NCI-H2196 (cell line): ENCODE measurements at regions not wholly inside any gene's neighbourhood (a gene's known extent, or its start where the extent isn't known, plus 50 kb on each side); places are given as distances from the start of the nearest gene placed in this dataset.
A peak's percentile ranks its signal among the peaks of the same experiment; 100 is the strongest.

Experiments used
- DNase-seq: peaks from one replicate; lab custom pipeline; 2025; ENCODE audit not compliant: unreplicated experiment; lab: John Stamatoyannopoulos, UW

DNA sequence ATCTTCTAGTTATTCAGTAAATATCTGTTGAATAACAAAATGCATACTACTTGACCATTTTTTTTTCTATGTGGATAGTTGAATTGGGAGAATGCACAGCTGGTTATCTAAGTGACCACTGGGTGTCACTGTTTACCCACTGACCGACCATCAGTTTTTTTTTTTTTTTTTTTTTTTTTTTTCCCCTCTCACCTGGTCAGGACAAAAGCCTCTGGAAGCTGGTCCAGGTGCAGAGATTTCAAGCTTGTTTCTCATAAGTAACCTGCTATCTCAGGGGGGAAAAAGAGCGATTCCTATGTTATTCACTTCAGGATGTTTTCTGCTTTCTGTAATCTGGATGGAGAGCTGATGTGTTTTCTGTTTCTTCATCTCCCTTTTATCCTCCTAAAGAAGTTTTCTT is 256.0 kb downstream of the DCDC2C start:
- DNase-seq: peak; percentile 25

DNA sequence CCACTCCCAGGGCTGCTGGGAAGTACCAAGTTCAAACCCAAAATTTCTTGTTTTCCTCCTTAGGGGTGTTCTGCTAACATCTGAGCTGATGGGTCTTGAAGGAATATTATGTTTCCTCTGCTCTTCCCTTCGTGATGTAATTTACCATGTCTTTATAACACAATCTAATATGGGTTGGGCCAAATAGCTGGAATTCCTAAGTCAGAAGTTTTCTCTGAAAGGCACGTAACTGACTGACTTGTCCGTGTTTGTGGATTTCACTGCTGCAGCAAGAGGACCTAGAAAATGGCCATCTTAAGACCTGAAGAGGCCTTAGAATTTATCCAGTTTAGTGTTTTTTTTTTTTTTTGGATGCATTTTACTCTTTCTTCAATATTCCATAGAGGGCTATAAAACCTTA is 256.7 kb downstream of the DCDC2C start:
- no peak for DNase-seq

DNA sequence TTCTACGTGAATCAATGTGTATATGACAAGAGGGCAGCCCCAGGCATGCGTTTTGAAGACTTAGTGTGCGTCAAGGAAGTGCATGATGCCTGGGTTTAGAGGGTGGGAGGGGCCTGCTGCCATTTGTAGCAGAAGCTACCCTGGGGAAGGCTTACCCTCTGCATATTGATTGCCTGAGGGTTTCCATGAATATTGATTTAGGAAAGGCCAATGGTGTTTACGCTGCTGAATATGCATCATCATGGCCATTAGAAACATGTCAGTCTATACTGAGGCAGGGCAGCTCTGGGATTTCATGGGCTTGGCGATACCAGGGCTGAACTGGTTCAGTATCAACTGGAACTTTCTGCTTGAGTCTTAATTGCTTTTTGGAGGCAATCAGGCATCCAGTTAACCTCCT is 259.3 kb downstream of the DCDC2C start:
- DNase-seq: no peak

DNA sequence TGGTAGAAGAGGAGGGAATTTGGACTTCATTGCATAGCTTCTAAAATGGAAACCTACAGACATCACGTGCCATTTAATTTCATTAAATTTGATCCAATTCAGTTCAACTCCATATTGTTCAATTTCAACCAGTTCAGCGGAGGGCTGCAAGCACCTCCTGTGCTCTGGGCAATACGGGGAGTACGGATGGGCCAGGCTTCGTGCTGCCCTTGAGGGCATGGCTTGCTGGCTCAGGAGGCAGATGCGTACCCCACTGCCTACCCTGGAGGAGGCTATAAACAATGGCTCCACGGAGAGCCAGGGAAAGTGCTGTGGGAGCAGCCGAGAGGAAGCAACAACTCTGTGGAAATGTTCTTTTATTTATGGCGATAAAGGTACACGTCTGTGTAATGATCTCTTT is 261.8 kb downstream of the DCDC2C start:
- no peak for DNase-seq

GRCh38 chr2:3965953-3966352 is 262.6 kb downstream of the DCDC2C start:
- no peak for DNase-seq

DNA sequence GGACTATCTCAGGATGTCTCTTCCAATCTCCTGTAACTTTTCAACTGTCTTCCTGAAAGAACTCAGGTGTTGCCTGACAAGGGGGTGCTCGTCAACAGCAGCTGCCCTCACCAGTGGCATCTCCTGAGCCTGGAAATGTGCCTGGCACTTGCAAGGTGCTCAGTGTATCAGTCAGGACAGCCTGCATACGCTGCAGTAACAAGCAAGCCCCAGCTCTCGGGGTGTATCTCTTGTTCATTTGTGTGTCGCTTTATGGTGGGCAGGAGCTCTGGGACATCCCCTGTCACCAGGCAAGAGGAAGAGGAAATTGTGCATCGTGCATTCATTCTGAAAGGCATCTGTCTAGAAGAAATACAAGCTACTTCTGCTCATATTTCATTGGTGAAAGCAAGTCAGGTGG is 263.1 kb downstream of the DCDC2C start:
- DNase-seq: no peak

DNA sequence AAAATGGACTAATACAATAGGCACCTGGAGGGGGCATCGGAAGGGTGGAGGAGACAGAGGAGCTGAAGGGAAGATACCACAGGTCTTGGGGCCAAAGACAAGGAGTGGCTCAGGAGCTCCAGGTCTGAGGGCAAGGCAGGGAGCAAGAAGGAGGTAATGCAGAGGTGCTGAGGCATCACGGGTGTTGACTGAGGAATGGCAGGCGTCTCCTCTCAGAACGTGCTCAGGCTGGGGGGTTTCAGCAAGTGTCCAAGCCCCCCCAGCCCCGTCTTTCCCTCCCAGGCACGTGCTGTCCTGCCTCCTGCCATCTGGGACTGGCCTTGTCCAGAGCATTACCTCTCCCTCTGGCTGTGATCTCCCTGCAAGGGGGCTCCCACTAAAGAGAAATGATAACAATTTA is 265.4 kb downstream of the DCDC2C start:
- no peak for DNase-seq

- no peak for DNase-seq
These were observed 267.6 kb downstream of the DCDC2C start for GRCh38 chr2:3970791-3971651.

- DNase-seq: no peak
These were observed 268.3 kb downstream of the DCDC2C start for GRCh38 chr2:3971652-3972192.

- no peak for DNase-seq
These were observed 269.0 kb downstream of the DCDC2C start for GRCh38 chr2:3972377-3972776.

GRCh38 chr2:3974765-3975164 is 271.4 kb downstream of the DCDC2C start:
- DNase-seq: no peak

DNA sequence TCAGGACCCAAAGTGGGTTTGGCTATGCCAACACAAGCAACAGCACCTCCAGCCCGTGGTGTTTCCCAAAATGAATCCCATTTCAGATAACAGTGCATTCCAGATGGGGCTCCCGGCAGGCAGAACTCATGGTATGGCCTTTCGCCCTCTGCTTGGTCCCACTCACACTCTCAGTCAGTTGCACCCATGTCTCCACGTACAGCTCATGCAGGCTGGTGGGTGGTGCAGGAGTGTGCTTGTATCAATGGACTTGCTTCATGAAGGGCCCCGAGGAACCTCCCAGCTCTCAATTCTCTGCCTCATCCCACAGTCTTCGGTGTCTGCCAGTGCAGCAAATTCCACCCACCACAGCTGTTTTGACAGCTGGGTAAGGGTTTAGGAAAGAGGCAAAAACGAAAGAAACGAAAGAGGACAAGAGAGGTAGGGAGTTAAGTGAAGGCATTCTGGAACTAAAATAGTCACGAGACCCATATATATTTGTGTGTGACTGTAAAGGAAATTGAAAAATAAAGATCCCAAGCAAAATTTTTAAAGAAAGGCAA is 278.1 kb downstream of the DCDC2C start:
- DNase-seq: no peak

- DNase-seq: no peak
These were observed 278.8 kb downstream of the DCDC2C start for GRCh38 chr2:3982160-3982559.

- DNase-seq: no peak
These were observed 282.7 kb downstream of the DCDC2C start for GRCh38 chr2:3986063-3986462.

DNA sequence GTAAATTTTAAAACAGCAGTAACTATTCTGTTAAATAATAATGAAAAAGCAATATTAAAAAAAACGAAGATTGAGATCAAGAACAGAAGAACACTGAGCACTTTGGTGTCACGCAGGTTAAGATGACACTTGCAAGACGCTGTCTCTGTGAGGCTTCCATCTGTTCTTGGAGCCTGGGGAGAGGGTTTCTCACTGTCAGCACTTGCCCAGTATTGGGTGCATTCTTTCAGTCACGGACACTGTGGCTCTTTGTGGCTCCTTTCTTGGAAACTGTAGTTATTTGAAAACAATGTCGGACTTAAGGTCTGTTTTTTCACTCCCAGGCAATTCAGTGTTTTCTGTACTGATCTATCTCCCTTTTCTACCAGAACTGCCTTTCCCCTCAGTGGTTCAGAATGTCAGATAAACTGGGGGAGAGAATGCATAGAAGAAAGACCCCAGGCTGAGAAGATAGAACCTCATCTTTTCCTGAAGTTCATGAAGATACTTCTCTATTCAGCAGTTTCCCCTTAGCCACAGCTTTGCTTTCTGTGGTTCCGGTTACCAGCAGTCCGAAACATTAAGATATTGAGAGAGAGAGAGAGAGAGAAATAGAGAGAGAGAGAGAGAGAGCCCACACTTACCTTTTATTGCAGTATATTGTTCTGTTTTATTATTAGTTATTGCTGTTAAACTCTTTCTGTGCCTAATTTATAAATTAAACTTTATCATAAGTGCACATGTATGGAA is 283.3 kb downstream of the DCDC2C start:
- no peak for DNase-seq

DNA sequence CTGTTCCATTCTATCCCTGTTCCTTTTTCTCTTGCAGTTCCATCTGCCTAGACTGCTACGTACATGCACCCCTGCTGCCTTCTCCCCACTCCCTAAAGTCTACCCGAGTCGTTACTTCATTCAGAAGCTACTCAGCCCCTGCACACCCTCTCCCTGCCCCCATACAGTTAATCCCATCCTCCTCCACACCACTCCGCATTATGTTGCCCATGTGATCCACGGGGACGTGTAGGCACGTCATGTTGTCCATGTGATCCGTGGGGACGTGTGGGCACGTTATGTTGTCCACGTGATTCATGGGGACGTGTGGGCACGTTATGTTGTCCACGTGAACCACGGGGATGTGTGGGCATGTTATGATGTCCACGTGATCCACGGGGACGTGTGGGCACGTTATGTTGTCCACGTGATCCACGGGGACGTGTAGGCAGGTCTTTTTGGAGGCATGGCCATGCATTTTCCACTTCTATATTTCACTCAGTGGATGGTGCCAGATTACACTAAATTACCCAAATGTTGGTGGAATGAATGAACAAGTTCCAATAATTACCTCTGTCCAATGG is 299.5 kb downstream of the DCDC2C start:
- DNase-seq: no peak

GRCh38 chr2:4012197-4012596 is 308.8 kb downstream of the DCDC2C start:
- DNase-seq: no peak

DNA sequence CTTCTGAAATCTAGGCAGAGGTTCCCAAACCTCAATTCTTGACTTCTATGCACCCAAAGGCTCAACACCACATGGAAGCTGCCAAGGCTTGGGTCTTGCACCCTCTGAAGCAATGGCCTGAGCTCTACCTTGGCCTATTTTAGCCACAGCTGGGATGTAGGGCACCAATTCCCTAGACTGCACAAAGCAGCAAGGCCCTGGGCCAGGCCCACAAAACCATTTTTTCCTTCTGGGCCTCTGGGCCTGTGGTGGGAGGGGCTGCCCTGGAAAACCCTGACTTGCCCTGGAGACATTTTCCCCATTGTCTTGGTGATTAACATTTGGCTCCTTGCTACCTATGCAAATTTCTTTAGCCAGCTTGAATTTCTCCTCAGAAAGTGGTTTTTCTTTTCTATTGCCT is 315.2 kb downstream of the DCDC2C start:
- DNase-seq: no peak

DNA sequence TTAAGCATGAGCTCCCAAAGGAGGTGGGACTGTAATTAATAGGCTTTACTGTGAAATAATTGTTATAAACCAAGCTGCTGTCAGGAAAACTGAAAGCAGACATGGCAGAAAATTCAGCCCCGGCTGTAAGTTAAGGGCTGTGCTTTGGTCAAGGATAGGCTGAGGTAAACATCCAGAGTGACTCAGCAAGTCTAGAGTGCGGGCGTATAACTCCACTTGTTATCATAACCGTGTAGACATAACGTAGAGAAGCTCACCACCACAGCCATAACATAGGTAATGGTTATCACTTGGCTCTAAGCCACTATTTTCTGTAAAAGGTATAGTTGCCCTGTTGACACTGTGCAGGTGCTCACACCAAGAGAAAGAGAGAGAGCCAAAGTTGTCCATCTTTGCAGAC is 316.8 kb downstream of the DCDC2C start:
- DNase-seq: peak; percentile 19

- no peak for DNase-seq
These were observed 317.3 kb downstream of the DCDC2C start for GRCh38 chr2:4020649-4021048.

- DNase-seq: no peak
These were observed 321.2 kb downstream of the DCDC2C start for GRCh38 chr2:4024605-4025004.

DNA sequence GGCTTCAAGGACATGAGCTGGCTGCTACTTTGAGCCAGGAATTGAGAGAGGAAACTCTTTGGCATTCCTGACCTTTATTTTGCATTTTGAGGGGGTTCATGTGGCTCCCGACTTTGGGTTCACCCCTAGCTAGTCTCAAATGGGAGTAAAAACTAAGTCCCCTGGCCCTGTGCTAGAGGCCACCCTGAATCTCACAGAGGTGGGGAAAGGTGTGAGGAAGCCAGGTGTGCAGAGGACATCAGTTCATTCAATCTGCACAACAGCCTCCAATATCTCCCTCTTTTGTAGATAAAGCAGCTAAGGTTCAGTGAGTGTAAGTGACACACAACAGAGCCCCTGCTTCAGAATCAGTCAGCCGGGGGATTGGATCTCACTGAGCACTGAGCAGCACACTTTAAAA is 325.7 kb downstream of the DCDC2C start:
- no peak for DNase-seq
